Nephron progenitor cell (in vitro differentiated cells): ENCODE measurements at regions not wholly inside any gene's neighbourhood (a gene's known extent, or its start where the extent isn't known, plus 50 kb on each side); places are given as distances from the start of the nearest gene placed in this dataset.

Experiments used
- DNase-seq: peaks from one replicate; pipeline ENCODE4 v3.0.0; 2021
- H3K27ac Mint-ChIP-seq: 2 replicates; pipeline ENCODE4 v1.8.0; 2021; ENCODE audit warnings: mild to moderate bottlenecking, moderate library complexity, mixed read lengths
- H3K27me3 Mint-ChIP-seq: 2 replicates; pipeline ENCODE4 v1.8.0; 2021; ENCODE audit warnings: mild to moderate bottlenecking, low read depth, mixed read lengths; ENCODE audit not compliant: poor library complexity
- H3K36me3 Mint-ChIP-seq: 2 replicates; pipeline ENCODE4 v1.8.0; 2021; ENCODE audit warnings: low read depth, mixed read lengths
- H3K4me1 Mint-ChIP-seq: 2 replicates; pipeline ENCODE4 v1.8.0; 2021; ENCODE audit warnings: mixed read lengths
- H3K4me3 Mint-ChIP-seq: 2 replicates; pipeline ENCODE4 v1.8.0; 2021; ENCODE audit warnings: mild to moderate bottlenecking, moderate library complexity, mixed read lengths
- H3K9me3 Mint-ChIP-seq: 2 replicates; pipeline ENCODE4 v1.8.0; 2021; ENCODE audit warnings: mild to moderate bottlenecking, moderate library complexity, mixed read lengths
- CTCF ChIP-seq: fragments of 200-600 bp; sonication (generic); IDR thresholded peaks from 2 replicates; pipeline ENCODE4 v1.5.0; 2021; ENCODE audit warnings: antibody characterized with exemption

- Mint-ChIP-seq H3K27ac (no peak overlapping the region), H3K27me3 (peaks cover 12% of the 10 kb centered on the region), H3K36me3 (no peaks in the 10 kb centered on the region), H3K4me1 (peaks cover 4% of the 10 kb centered on the region), H3K4me3 (no peak overlapping the region), H3K9me3 (no peaks in the 10 kb centered on the region)
- no peak for DNase-seq
- no peak for TF ChIP-seq CTCF
Observed at GRCh38 chr10:117948493-117948892, 98.2 kb downstream of the RAB11FIP2 start.

DNA sequence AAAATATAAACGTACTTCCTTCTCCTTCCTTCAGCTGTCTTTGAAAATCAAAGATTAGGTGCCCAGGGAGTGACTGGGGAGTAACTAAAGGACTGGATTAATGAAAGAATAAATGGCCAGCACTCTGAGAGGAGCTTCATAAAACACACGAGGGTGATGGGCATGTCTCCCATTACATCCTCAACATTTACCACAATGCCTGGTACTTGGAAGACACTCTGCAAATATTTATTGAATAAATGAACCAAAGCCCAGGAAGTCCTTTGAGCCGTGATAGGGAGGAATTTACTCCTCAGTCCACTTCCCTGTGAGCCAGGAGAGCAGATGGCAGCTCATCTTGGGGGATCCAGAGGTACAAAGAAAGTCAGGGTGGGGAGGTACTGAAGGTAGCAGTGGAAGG, 96.3 kb downstream of the RAB11FIP2 start:
- Mint-ChIP-seq H3K4me3 (no peak overlapping the region), H3K9me3 (no peaks in the 10 kb centered on the region), H3K36me3 (no peaks in the 10 kb centered on the region), H3K4me1 (no peaks in the 10 kb centered on the region), H3K27ac (no peak overlapping the region), H3K27me3 (peaks cover 8% of the 10 kb centered on the region)
- TF ChIP-seq CTCF, result no peak
- DNase-seq, result no peak
